WTC11 (cell line): ENCODE measurements at regions not wholly inside any gene's neighbourhood (a gene's known extent, or its start where the extent isn't known, plus 50 kb on each side); places are given as distances from the start of the nearest gene placed in this dataset.

Experiments
- CTCF ChIP-seq: fragments of 200-600 bp; IDR thresholded peaks from 2 replicates; pipeline ENCODE4 v1.8.0; 2022; ENCODE audit warnings: antibody characterized with exemption
- ETV6 ChIP-seq: sonication (generic); formaldehyde crosslinking; IDR thresholded peaks from 2 replicates; pipeline ENCODE4 v1.8.1; 2022; ENCODE audit warnings: mild to moderate bottlenecking, missing genetic modification reagents
- FOXK1 ChIP-seq: sonication (generic); formaldehyde crosslinking; IDR thresholded peaks from 2 replicates; pipeline ENCODE4 v1.8.0; 2022; ENCODE audit warnings: mild to moderate bottlenecking, moderate library complexity, missing genetic modification reagents
- FOXP4 ChIP-seq: sonication (generic); formaldehyde crosslinking; IDR thresholded peaks from 2 replicates; pipeline ENCODE4 v1.8.0; 2022; ENCODE audit warnings: mild to moderate bottlenecking, missing genetic modification reagents
- NR3C1 ChIP-seq: sonication (generic); formaldehyde crosslinking; conservative IDR thresholded peaks from 2 replicates; pipeline ENCODE4 v1.8.1; 2023; ENCODE audit warnings: low read depth, mild to moderate bottlenecking, missing genetic modification reagents
- TP53 ChIP-seq: sonication (generic); formaldehyde crosslinking; IDR thresholded peaks from 2 replicates; pipeline ENCODE4 v1.8.1; 2023; ENCODE audit warnings: mild to moderate bottlenecking, missing genetic modification reagents
- USF1 ChIP-seq: sonication (generic); formaldehyde crosslinking; IDR thresholded peaks from 2 replicates; pipeline ENCODE4 v1.8.0; 2022; ENCODE audit warnings: mild to moderate bottlenecking, missing genetic modification reagents
- USF2 ChIP-seq: sonication (generic); formaldehyde crosslinking; IDR thresholded peaks from 2 replicates; pipeline ENCODE4 v1.8.1; 2023; ENCODE audit warnings: mild to moderate bottlenecking, missing genetic modification reagents, moderate library complexity

GRCh38 chr2:167504695-167505094 is 616.4 kb downstream of the XIRP2 start:
- TF ChIP-seq CTCF (no peak), NR3C1 (no peak), FOXK1 (CRISPR knock-in tag) (no peak), ETV6 (CRISPR knock-in tag) (no peak), TP53 (CRISPR knock-in tag) (no peak), USF2 (no peak), FOXP4 (no peak), USF1 (CRISPR knock-in tag) (no peak)
